Fibroblast of lung (primary cell): ENCODE measurements at regions not wholly inside any gene's neighbourhood (a gene's known extent, or its start where the extent isn't known, plus 50 kb on each side); places are given as distances from the start of the nearest gene placed in this dataset.

Experiments
- DNase-seq, 2 donors: peaks; one replicate each; pipeline versions ENCODE4 v3.0.0 to v3.0.0-alpha.2; 2010; ENCODE audit warnings: low read depth in 2 of 2
- H2AFZ ChIP-seq: 2 replicates; pipeline ENCODE4 v1.5.1; 2012; ENCODE audit warnings: low read length, control low read depth, inconsistent platforms
- H3K27ac ChIP-seq: 2 replicates; pipeline ENCODE4 v1.5.1; 2011; ENCODE audit warnings: low read length, control low read depth; ENCODE audit not compliant: insufficient read depth
- H3K27me3 ChIP-seq: 2 replicates; pipeline ENCODE4 v1.5.1; 2011; ENCODE audit warnings: mild to moderate bottlenecking, low read length; ENCODE audit not compliant: control insufficient read depth, insufficient read depth
- H3K36me3 ChIP-seq: 2 replicates; pipeline ENCODE4 v1.5.1; 2011; ENCODE audit warnings: low read length; ENCODE audit not compliant: control insufficient read depth, insufficient read depth
- H3K4me1 ChIP-seq: 2 replicates; pipeline ENCODE4 v1.5.1; 2011; ENCODE audit warnings: low read length; ENCODE audit not compliant: control insufficient read depth, insufficient read depth; ENCODE audit errors: extremely low read depth
- H3K4me2 ChIP-seq: 2 replicates; pipeline ENCODE4 v1.5.1; 2011; ENCODE audit warnings: low read length, control low read depth; ENCODE audit not compliant: insufficient read depth; ENCODE audit errors: extremely low read depth
- H3K4me3 ChIP-seq, 4 experiments: fragments of 200-600 bp in 1 of 4; sonication (generic) in 1 of 4; replicated peaks in 1 of 4; 2 replicates each; pipeline ENCODE4 v1.5.1; 2011 to 2016; ENCODE audit warnings: low read length in 4 of 4, low read depth in 3 of 4, mild to moderate bottlenecking in 3 of 4, control low read depth in 2 of 4, inconsistent platforms in 1 of 4, mixed read lengths in 1 of 4; ENCODE audit not compliant: insufficient read depth in 1 of 4; ENCODE audit errors: control extremely low read depth in 1 of 4
- H3K79me2 ChIP-seq: 2 replicates; pipeline ENCODE4 v1.5.1; 2012; ENCODE audit warnings: mild to moderate bottlenecking, low read length, inconsistent platforms; ENCODE audit not compliant: control insufficient read depth, insufficient read depth
- H3K9ac ChIP-seq: 2 replicates; pipeline ENCODE4 v1.5.1; 2011; ENCODE audit warnings: mild to moderate bottlenecking, low read length, control low read depth; ENCODE audit not compliant: insufficient read depth
- H3K9me3 ChIP-seq: 2 replicates; pipeline ENCODE4 v1.5.1; 2012; ENCODE audit warnings: low read depth, low read length; ENCODE audit not compliant: control insufficient read depth, insufficient read depth
- H4K20me1 ChIP-seq: 2 replicates; pipeline ENCODE4 v1.5.1; 2011; ENCODE audit warnings: low read length; ENCODE audit not compliant: control insufficient read depth, insufficient read depth; ENCODE audit errors: extremely low read depth
- EZH2 ChIP-seq: IDR thresholded peaks from 2 replicates; pipeline ENCODE4 v1.5.1; 2012; ENCODE audit warnings: low read length, control low read depth, mild to moderate bottlenecking; ENCODE audit errors: missing control alignments
- TF ChIP-seq, protein P1 (sequence below), 2 donors: IDR thresholded peaks in 1 of 2; conservative IDR thresholded peaks in 1 of 2; 1 replicate in 1 of 2; 2 replicates in 1 of 2; pipeline ENCODE4 v1.5.1; 2011 to 2012; ENCODE audit warnings: low read length in 2 of 2, control low read depth in 1 of 2, inconsistent platforms in 1 of 2, low read depth in 1 of 2, mild to moderate bottlenecking in 1 of 2

DNA sequence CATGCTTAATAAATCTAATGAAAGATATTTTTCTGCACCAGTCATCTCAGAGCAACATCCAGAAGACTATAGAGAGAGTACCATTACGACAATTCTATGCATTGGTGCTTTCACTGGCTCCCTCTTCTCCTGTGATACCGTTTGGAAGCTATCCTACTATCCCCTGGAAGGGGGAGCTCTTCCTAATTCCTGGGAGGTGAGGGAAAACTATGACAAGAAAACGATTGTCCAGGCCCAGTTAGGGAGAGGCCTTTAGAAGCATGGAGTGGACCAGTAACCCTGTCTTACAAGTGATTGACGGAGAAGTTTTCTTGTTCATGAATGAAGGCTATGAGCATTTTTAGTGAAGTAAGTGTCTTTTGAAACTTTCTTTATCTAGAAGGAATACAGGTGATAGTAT, 150.2 kb downstream of the TANC2 start:
- TF ChIP-seq EZH2, result no peak
- TF ChIP-seq, protein P1, sequence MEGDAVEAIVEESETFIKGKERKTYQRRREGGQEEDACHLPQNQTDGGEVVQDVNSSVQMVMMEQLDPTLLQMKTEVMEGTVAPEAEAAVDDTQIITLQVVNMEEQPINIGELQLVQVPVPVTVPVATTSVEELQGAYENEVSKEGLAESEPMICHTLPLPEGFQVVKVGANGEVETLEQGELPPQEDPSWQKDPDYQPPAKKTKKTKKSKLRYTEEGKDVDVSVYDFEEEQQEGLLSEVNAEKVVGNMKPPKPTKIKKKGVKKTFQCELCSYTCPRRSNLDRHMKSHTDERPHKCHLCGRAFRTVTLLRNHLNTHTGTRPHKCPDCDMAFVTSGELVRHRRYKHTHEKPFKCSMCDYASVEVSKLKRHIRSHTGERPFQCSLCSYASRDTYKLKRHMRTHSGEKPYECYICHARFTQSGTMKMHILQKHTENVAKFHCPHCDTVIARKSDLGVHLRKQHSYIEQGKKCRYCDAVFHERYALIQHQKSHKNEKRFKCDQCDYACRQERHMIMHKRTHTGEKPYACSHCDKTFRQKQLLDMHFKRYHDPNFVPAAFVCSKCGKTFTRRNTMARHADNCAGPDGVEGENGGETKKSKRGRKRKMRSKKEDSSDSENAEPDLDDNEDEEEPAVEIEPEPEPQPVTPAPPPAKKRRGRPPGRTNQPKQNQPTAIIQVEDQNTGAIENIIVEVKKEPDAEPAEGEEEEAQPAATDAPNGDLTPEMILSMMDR (conservative IDR thresholded peaks at IDR 0.05 in 1 of 2, IDR thresholded peaks at IDR 0.05 in 1 of 2; ENCODE audit: low read depth in 1 of 2, low read length in 2 of 2), result no peak
- no peak overlapping the region for H3K27ac ChIP-seq
- no peaks in the 10 kb centered on the region for H3K9me3 ChIP-seq
- no peak overlapping the region for H3K4me3 ChIP-seq
- no peak overlapping the region for H3K9ac ChIP-seq
- no peak overlapping the region for H3K4me2 ChIP-seq
- no peaks in the 10 kb centered on the region for H3K36me3 ChIP-seq
- no peak for DNase-seq
- H3K79me2 ChIP-seq, result no peaks in the 10 kb centered on the region
- no peaks in the 10 kb centered on the region for H3K27me3 ChIP-seq
- H4K20me1 ChIP-seq, result no peaks in the 10 kb centered on the region
- no peaks in the 10 kb centered on the region for H3K4me1 ChIP-seq
- no peak overlapping the region for H2AFZ ChIP-seq

DNA sequence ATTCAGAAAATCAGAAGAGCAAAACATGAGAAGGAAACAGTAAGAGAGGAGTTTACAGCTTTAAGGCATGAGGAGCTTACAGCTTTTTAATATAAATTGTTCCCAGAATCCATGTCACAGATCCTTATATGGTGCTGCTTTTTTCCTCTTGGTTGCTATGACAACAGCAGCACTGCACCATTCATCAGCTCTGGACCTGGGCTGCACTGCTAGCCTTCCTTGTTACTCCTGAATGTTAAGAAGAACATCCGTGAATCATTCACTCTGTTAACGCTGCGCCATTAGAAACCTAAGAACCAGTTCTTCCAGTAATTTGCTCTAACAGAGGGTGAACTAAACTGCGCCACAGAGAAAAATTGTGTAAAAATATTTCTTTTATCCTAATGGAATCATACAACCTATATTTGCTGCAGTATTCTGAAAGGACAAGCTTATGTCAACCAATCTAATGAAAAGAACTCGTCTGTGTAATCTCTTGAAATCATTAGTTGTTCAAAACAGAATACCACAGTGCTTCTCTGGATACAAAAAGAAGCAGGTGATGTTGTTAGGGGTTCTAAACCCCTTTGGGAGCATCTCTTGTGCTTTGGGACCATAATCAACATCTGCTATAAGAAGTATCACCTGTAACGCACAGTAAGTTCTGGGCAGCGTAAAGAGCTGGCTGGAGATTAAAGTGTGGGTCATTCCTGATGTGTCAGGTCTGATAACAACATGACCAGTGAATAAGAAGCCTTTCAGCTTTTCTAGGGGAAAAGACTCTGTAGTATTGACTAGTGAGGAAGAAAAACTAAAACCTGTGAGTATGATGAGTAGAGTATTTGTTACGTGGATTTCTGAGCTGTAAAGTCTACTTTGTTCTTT, 151.2 kb downstream of the TANC2 start:
- TF ChIP-seq, protein P1 (conservative IDR thresholded peaks at IDR 0.05 in 1 of 2, IDR thresholded peaks at IDR 0.05 in 1 of 2; ENCODE audit: low read depth in 1 of 2, low read length in 2 of 2), result no peak
- no peak for TF ChIP-seq EZH2
- no peaks in the 10 kb centered on the region for H3K79me2 ChIP-seq
- H3K9me3 ChIP-seq, result no peaks in the 10 kb centered on the region
- H3K27ac ChIP-seq, result no peak overlapping the region
- H2AFZ ChIP-seq, result no peak overlapping the region
- DNase-seq, result peak; percentile 72 to 91
- H4K20me1 ChIP-seq, result no peaks in the 10 kb centered on the region
- no peak overlapping the region for H3K4me3 ChIP-seq
- H3K27me3 ChIP-seq, result no peaks in the 10 kb centered on the region
- no peaks in the 10 kb centered on the region for H3K36me3 ChIP-seq
- H3K4me2 ChIP-seq, result no peak overlapping the region
- no peaks in the 10 kb centered on the region for H3K4me1 ChIP-seq
- no peak overlapping the region for H3K9ac ChIP-seq

DNA sequence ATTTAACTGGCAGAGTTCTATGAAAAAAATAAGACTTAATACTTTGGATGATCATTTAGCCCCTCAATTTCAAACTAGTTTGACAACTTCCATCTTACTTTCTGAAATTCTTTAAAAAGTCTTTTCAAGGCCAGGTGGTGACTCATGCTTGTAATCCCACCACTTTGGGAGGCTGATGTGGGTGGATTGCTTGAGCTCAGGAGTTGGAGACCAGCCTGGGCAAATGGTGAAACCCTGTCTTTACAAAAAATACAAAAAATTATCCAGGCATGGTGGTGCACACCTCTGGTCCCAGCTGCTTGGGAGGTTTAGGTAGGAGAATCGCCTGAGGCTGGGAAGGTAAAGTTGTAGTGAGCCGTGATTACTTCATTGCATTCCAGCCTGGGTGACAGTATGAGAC, 154.4 kb downstream of the TANC2 start:
- Histone ChIP-seq H3K79me2 (no peaks in the 10 kb centered on the region), H2AFZ (no peak overlapping the region), H3K9ac (no peak overlapping the region), H3K27me3 (no peaks in the 10 kb centered on the region), H3K4me2 (no peak overlapping the region), H3K4me3 (no peak overlapping the region), H3K27ac (no peak overlapping the region), H3K9me3 (no peaks in the 10 kb centered on the region), H3K4me1 (no peaks in the 10 kb centered on the region), H3K36me3 (no peaks in the 10 kb centered on the region), H4K20me1 (no peaks in the 10 kb centered on the region)
- DNase-seq, result peak; percentile 28 to 55
- TF ChIP-seq, protein P1 (conservative IDR thresholded peaks at IDR 0.05 in 1 of 2, IDR thresholded peaks at IDR 0.05 in 1 of 2; ENCODE audit: low read depth in 1 of 2, low read length in 2 of 2), result no peak
- TF ChIP-seq EZH2, result no peak
